ENCODE measurements at regions not wholly inside any gene's neighbourhood (a gene's known extent, or its start where the extent isn't known, plus 50 kb on each side); places are given as distances from the start of the nearest gene placed in this dataset.

- TF ChIP-seq CTCF (conservative IDR thresholded peaks at IDR 0.05) (no peak), ZFX (IDR thresholded peaks at IDR 0.05) (no peak)
- no peak overlapping the region for H3K27ac ChIP-seq
Measured at GRCh38 chr7:67552738-67553137, 556.1 kb downstream of the TYW1 start.

- H3K27ac ChIP-seq = no peak overlapping the region
- no peak for TF ChIP-seq ZFX (IDR thresholded peaks at IDR 0.05)
- TF ChIP-seq CTCF (conservative IDR thresholded peaks at IDR 0.05) = no peak
Measured at GRCh38 chr7:67553378-67553777, 556.7 kb downstream of the TYW1 start.

- no peak overlapping the region for H3K27ac ChIP-seq
- TF ChIP-seq ZFX (IDR thresholded peaks at IDR 0.05) = no peak
- TF ChIP-seq CTCF (conservative IDR thresholded peaks at IDR 0.05) = no peak
Measured at GRCh38 chr7:67554986-67555385, 558.4 kb downstream of the TYW1 start.

- TF ChIP-seq CTCF (conservative IDR thresholded peaks at IDR 0.05) (no peak), ZFX (IDR thresholded peaks at IDR 0.05) (no peak)
- H3K27ac ChIP-seq = no peak overlapping the region
Measured at GRCh38 chr7:67564959-67565358, 568.3 kb downstream of the TYW1 start.

- no peak overlapping the region for H3K27ac ChIP-seq
- no peak for TF ChIP-seq CTCF (conservative IDR thresholded peaks at IDR 0.05)
- TF ChIP-seq ZFX (IDR thresholded peaks at IDR 0.05) = no peak
Measured at GRCh38 chr7:67566101-67566500, 569.5 kb downstream of the TYW1 start.

- TF ChIP-seq CTCF (conservative IDR thresholded peaks at IDR 0.05) = no peak
- TF ChIP-seq ZFX (IDR thresholded peaks at IDR 0.05) = no peak
Measured at GRCh38 chr7:67571026-67571545, 574.5 kb downstream of the TYW1 start.

GRCh38 chr7:67573639-67574038 is 577.0 kb downstream of the TYW1 start:
- no peak for TF ChIP-seq ZFX (IDR thresholded peaks at IDR 0.05)
- no peak for TF ChIP-seq CTCF (conservative IDR thresholded peaks at IDR 0.05)
- H3K27ac ChIP-seq = no peak overlapping the region

More at GRCh38 chr7:67571026-67571545, 574.5 kb downstream of the TYW1 start:
- H3K27ac ChIP-seq = no peak overlapping the region

Measured in C4-2B (cell line).